GM19328 (cell line): ENCODE measurements at regions not wholly inside any gene's neighbourhood (a gene's known extent, or its start where the extent isn't known, plus 50 kb on each side); places are given as distances from the start of the nearest gene placed in this dataset.

ENCODE experiments used
- ATAC-seq: cut with Tn5 transposase; IDR thresholded peaks from one replicate; pipeline ENCODE4 v1.9.1; 2021; ENCODE audit warnings: mild to moderate bottlenecking, moderate library complexity; ENCODE audit not compliant: unreplicated experiment

DNA sequence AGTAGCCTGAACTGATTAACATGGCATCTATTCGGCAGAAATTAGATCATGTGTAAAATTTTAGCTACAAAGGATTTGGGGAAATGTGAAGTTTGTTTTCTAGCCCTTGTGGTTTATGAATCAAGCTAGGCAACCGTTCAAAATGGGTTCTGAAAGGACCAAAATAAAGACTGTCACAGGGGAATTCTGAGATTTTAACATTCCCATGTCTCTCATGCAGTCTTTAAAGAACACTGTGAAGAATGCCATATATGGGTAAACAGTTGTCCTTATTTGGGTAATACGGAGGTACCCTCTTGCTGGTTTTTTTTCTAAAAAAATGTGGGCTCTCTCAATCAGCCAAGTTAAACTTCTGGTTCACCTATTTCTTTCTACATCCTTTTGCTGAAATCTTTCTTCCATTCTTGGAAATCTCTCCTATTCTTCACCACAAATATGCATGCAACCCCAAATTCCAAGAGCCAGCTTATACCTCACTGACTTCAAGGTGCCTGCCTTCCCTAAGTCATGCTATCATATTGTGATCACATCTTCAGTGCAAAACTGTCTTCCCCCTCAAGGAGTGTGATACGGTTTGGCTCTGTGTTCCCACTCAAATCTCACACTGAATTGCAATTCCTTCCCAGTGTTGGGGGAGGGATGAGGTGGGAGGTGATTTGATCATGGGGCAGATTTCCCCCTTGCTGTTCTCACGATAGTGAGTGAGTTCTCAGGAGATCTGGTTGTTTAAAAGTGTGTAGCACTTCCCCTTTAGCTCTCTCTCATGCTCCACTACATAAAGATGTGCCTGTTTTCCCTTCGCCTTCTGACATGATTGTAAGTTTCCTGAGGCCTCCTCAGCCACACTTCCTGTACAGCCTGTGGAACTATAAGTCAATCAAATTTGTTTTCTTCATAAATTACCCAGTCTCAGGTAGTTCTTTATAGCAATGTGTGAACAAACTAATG lies 308.7 kb downstream of the TTLL7 start:
- ATAC-seq = no peak

DNA sequence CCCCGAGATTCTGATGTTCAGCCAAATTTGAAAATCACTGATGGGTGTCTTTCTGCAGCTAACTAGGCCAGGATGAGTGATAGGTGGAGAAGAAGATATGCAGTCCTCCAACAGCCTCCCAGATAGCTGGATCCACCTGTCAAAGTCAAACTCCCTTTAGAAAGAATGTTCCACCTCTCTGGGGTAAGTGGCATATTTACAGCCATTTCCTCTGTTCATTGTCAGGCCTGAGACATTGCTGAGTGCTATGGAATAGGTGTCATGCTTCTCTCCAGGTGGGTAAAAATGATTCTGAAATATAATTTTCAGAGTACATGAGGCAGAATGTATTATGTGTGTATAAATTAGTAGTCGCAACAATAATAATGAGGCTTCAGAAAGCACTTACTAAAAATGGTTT lies 316.8 kb downstream of the TTLL7 start:
- ATAC-seq = no peak

DNA sequence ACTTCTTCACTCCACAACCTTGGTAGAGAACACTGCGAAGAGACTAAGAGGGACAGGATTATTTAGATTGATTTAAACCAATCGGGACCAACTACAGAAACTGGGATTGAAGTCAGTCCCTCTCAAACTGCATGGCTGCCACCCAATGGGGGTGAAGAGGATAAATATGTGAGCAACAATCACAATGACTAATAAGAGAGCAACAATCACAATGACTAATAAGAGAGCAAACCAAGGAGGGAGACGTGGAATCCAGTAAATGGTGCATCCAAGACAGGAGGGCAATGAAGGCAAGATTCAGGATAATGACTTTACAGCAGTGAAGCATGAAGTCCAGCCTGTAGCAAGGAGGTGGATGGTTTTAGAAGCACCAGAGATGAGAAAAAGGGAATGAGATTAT lies 322.8 kb downstream of the TTLL7 start:
- ATAC-seq = no peak

DNA sequence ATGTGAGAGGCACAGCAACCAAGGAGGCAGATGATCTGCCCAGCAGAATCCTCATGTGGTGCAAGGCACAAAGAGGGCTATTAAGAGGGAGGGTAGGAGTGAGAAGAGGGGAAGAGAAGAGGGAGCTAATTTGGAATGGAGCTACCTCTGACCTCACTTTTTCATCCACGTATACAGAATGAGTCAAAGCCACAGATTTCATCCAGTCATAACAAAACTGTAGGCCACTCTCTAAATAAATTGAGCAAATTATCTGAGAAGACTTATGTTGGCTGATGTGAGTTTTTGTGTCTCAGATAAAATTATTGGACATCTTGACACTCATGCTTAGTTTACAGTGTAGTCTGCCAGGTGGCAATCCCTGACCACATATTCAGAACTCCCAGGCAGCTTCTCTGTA lies 325.6 kb downstream of the TTLL7 start:
- ATAC-seq = peak; percentile 42

DNA sequence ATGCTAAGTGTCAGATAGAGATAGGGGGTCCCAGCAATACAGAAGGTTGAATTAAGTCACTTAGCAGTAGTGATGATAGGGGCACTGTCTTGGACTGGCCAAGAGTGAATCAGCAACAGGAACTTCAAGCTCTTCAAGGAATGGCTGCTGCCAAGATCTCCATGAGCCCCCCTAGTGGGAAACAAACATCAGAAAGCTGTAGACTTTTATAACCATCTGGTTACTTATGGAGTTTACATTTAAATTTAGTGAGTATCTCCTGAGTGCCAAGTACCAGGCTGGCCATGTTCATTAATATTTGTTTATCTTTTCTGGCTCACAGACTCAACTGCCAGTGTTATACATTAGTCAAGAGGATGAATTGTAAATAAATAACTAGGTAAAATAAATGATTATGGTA lies 327.3 kb downstream of the TTLL7 start:
- ATAC-seq = no peak

DNA sequence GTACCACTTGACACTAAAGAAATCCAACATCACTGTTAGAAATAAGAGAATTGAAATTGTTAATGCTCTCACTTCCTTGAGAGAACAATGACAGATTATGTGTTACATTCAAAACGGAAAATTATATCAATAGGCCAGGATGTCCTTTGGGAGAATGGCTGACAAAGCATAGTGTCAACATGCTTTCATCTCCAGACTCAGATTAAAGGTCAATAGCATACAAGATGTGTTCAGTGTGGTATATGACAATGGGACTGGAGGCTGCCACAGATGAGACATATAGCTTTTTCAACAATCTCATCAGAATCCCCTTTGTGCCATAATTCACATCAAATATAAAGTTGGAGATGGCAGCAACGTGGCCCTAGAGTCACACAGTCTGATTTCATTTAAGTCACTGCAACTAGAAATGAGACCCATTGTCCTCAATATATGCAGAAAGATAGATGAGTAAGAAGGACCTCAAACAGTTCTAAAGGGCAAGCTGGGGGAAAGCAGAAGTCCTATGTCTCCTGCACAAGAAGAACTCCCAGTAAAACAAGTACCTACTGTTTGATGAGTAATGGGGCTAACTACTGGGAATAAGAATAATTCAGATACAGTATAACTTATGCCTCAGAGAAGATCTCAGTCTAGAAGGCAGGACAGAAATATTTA lies 327.9 kb downstream of the TTLL7 start:
- no peak for ATAC-seq

DNA sequence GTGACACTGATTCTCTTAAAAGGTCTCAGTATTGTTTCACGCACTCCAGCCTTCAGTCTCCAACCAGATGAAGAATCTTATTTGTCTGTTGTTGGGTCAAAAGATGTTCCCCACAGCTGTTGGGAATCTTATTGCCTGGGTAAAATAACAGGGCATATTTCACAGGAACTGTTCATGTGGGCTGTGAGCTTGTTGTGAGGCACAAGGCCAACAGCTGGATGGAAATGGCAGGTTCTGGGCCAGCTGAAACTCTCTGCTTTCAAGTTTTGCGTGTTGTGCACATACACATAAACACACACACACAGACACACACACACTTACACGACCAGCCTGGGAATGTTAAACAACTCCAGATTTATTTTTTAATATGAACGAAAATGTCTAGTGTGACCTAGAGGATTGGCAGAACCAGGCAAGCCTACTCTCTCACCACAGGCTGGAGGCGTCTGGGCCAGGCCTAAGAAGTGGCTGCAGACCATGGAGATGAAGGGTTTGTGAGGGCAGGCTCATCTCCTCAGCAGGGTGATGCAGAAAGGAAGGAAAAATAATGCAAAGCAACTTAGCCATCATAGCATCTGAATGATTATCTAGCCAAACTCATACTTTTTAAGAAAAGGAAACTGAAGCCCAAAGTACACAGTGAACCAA lies 357.0 kb downstream of the TTLL7 start:
- no peak for ATAC-seq

DNA sequence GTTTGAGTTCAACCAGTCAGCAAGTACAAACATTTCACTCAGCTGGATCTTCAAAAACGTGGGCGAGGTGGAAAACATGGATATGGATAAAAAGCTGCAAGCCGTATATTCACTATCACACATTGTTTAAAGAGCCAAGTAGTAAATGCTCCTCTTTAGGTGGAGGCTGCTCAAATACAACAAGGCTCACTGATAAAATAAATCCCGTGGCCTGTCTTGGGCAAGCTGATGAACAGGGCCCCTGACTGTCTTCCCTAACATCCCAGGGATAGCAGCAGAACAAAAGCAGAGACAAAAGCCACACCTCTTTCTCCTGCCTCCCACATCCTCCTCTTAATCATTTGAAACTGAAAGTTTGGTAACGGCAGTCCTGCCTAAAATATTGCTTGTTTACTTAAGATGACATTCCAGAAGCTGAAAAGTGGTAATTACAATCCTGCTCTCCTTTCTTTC lies 357.7 kb downstream of the TTLL7 start:
- no peak for ATAC-seq

DNA sequence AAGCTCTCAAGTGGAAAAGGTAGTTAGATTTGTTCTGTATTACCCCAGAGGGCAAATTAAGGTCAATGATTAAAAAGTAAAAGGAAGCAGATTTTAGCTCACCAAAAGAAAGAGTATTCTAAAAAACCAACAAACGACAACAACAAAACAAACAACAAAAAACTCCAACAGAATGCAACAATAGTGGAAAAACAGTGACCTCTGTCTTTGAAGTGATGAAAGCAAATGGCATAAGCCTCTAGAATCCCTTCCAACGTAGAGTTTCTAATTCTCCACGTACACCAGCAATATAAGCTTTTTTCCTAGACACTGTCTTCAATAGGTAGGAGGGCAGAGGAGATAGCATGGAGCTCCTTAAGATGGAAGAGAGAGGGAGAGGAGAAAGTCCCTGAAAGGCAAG lies 359.1 kb downstream of the TTLL7 start:
- ATAC-seq = no peak

DNA sequence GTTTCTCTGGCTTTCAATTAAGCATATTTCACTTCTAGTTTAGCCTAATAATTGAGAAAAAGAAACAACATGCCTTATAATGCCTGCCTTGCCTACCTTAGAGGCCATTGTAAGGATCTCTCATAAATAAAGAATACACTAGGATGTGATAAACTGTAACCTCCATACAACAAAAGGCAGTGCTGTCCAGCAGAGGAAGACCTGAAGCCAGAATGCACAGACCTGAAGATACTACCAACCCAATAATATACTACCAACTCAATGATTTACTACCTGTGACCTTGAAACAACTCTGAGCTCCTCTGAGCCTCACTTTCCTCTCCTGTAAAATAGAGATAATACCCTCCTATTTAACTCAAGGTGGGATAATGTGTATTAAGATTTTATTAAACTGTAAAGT lies 361.3 kb downstream of the TTLL7 start:
- ATAC-seq = no peak

DNA sequence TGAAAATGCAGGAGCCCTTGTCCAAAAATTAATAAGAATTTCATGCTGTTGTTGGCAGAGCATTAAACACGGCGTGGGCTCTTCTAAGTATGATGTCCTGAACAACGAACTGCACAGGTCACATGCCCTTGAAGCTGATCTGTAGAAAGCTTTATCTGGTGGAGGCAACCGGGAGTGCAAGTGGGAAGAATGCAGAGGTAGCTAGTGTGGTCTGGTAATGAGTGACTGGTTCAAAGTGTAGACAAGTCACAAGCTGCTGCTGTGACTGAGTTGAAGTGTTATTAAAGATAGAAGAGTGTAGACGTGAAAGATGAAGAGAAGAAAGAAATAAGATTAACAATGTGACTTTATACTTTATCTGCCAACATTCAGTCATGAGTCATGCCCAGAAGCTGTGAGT lies 361.9 kb downstream of the TTLL7 start:
- ATAC-seq = no peak

DNA sequence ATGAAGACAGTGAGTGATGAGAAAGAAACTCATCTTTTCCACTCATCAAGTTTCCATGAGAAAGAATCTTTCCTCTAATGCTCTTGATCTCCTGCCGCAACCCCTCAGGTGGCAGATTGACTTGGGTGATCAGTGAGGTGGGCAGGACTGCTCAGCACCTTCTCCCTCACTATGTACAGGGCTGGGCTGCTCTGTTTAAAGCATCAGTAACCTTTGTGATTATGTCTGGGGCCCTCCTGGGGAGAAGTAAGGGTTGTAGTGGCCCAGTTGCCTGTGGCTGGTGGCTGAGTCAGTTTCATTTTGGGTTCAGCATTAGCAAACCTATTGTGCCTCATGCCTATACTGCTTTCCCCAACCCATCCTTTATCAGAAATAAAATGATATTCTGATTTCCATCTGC lies 366.0 kb downstream of the TTLL7 start:
- no peak for ATAC-seq

DNA sequence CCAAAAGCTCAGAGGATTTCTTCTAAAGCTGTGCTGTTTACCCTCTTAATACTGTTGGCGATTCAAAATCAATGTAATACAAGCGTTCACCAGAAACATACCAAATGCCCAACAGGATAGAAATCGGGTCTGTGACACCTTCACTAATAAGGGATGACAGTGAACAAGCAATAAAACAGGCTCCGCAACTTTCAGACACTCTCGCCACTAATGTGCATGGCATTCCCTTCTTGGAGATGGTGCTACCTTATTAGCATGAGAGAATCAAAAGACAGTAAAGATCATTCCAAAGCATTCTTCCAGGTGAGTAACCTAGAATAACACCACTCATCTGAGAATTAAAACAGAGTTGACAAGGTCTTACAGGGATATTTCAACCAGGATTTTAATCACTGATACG lies 367.1 kb downstream of the TTLL7 start:
- no peak for ATAC-seq

DNA sequence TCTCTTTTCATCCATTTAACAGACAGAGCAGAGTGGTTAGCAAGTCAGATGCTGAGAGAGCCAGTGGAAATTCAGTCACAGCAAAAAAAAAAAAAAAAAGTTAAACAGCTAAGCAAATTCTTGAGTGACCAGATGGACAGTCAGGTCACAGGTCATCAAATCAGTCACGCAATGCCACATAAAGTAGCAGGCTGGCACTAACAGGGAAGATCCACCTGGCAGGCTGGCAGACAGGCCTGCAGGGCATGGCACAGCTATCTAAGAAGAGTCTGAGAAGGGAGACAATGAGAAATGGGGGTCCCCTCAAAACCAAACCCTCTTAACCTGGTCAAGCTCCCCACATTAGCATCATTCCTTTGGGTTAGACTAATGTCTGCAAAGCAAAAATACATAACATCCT lies 371.9 kb downstream of the TTLL7 start:
- ATAC-seq = no peak

DNA sequence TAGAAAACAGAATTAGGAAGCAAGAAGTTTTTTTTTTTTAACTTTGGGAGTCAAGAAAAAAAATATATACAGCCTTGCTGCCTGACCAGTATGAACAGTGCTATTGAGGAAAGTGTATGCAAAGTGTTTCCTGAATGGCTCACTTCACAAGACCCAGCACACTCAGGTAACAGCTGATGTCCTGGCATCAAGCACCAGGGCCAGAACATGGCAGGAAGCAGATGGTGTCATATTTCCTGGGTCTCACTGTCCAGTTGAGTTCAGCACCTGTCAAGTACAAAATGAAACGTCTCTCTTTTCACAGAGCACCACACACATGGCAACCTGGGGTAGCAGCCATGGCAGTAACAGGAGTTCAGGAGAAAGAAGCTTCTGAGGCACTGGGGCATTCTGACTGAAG lies 372.3 kb downstream of the TTLL7 start:
- ATAC-seq = no peak

DNA sequence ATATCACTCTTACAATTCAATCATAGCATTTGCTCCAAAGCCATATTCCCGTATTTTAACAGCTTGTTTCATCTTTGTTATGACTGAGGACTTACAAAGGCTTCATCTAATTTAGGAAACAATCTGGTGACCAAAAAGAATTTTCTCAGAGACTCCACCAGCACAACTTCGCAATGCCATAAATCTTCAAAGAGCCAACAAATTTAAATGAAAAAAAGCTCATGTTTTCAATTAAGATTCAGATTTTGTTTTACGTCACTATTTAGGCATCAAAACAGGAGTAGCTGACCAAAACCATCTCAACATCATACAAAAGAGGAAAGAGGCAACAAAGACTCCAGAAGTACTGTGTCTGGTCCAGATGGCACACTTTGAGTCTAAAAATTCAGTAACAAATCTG lies 373.3 kb downstream of the TTLL7 start:
- no peak for ATAC-seq

DNA sequence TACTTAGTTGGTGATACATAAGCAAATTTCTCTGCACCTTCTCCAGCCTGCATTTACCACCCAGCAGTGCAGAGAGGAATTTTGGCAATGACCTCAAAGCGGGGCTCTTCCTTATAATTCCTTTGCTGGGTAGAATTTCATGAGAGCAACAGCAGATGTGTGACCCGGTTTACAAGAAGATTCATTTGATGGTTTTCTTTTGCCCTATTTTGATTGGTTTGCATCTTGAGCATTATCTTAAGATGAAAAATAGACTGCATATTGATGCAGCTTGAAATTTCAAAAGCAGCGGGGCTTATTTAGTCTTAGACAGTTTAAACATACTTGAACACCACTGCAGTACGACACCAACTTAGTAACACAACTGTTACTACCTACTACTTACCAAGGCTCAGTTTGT lies 378.9 kb downstream of the TTLL7 start:
- ATAC-seq = no peak

DNA sequence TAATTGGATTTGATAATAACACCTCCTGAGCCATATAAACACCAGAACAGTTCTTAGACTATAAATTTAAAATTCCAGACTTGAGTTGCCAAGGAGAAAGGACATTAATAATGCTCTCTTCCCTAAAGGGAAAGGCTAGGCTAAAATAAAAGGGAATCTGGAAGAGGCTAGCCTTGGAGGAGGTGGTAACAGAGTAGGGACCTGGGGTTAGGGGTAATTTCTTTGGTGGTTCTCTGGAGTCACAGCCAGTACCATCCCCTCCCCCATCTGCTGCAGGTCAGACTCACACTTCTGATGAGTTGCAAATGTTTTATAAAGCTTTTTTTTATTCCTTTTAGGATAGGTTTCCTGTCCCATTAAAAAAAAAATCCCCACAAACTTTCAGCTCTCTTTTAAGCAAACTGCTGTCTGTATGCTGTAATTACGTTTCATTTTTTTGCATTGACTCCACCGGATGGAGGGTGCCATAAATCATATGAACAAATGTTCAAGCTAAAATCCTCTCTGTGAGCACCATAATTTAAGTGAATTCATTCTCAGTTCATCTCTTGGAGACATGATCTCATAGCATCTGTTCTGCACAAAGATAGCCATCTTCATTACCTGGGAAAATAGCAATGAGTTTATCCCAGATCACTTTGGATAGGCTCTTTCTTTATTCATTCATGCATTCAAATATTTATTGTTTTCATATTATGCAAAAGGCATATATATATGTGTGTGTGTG lies 379.6 kb downstream of the TTLL7 start:
- ATAC-seq = no peak

DNA sequence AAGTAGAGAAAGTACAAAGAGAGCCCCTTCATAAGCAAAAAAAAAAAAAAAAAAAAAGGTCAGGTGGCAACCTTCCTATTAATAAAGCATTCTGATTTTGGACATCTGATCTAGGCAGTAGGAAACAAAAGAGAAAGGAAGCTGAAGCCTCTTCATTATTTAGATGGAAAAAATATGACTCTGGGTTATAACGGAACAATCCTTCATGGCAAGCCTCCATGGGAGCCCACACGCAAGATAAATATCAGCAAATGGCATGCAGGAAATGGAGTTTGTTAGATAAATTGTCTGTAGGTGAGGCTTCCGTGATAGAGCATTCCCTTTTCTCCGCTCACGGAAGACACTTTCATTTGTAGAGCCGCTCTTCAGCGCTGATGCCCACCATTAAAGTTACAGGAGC lies 381.0 kb downstream of the TTLL7 start:
- no peak for ATAC-seq

DNA sequence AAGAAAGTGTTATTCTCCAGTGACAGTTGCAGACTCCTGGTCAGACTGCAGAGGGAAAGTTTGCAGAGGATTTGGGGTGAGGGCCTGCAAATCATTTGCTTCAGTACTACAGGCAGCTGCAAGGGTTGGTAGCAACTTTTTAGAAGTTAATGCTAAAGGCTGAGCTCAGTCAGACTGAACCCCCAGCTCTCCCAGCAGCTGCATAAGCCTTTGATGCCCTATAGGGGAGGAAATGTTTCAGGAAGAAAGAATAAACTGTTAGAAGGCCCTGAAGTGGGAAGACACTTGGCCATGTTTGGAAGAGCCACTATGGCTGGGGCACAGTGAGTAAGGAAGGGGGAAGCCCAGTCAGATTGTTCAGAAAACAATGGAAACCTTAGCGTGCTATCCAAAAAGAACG lies 383.6 kb downstream of the TTLL7 start:
- ATAC-seq = no peak

DNA sequence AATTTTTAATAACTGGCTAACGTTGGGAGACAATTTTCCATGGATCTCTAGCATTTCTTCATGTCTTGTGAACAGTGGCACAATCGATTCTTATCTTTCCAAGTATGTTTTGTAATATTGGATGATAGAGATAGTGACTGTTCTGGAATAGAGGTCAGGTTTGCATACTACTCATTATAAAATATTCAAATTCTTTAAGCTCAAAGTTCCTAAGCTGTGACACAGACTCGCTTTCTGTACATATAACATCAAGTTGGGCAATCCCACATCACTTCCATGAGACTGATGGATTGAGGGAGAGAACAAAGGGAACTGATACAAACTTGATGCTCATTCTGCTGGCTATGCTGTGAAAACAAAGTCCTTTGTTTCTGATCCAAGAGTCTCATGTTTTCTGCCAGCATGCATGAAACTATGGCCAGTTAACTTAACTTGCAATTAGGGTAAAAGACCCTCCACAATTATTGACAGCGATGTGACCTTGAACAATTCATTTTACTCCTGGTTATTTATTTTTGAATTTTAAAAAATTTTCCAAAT lies 392.4 kb downstream of the TTLL7 start:
- no peak for ATAC-seq
